ENCODE measurements at regions not wholly inside any gene's neighbourhood (a gene's known extent, or its start where the extent isn't known, plus 50 kb on each side); places are given as distances from the start of the nearest gene placed in this dataset.

- Histone ChIP-seq H3K27ac (ENCODE audit: extremely low read depth, low read depth, low read length) (no peak overlapping the region), H3K36me3 (ENCODE audit: control insufficient read depth in 2 of 2, insufficient read depth in 1 of 2, low read length in 2 of 2) (no peaks in the 10 kb centered on the region), H3K4me3 (ENCODE audit: low read depth, low read length) (no peak overlapping the region), H3K9me3 (ENCODE audit: control insufficient read depth, insufficient read depth, low read depth, low read length) (no peaks in the 10 kb centered on the region), H3K4me1 (ENCODE audit: control insufficient read depth, insufficient read depth, low read length) (no peaks in the 10 kb centered on the region)
- TF ChIP-seq ZNF184 (tag by site-specific recombination; IDR thresholded peaks at IDR 0.05) (no peak), TSHZ1 (tag by site-specific recombination; IDR thresholded peaks at IDR 0.05; ENCODE audit: borderline replicate concordance) (no peak), ZNF768 (tag by site-specific recombination; IDR thresholded peaks at IDR 0.05) (no peak), KLF10 (tag by site-specific recombination; IDR thresholded peaks at IDR 0.05) (no peak), ZNF211 (tag by site-specific recombination; IDR thresholded peaks at IDR 0.05; ENCODE audit: low read depth) (no peak), ZNF610 (tag by site-specific recombination; IDR thresholded peaks at IDR 0.05; ENCODE audit: borderline replicate concordance) (no peak), ZNF114 (tag by site-specific recombination; IDR thresholded peaks at IDR 0.05) (no peak), ZNF169 (tag by site-specific recombination; IDR thresholded peaks at IDR 0.05) (no peak), PRDM4 (tag by site-specific recombination; IDR thresholded peaks at IDR 0.05) (no peak), BCL11A (tag by site-specific recombination; IDR thresholded peaks at IDR 0.05; ENCODE audit: low read depth) (no peak)
- ChIA-PET POLR2A (no interaction called here), CTCF (interaction anchor here (0.6 kb wide), 1 partner anchor 1846 kb away, joined by 3 read pairs; no protein-coding TSS in a partner anchor)
Observed at GRCh38 chr9:118449554-118449953, 745.4 kb downstream of the TLR4 start.

GRCh38 chr9:118455259-118455658 lies 751.1 kb downstream of the TLR4 start:
- ChIA-PET POLR2A (no interaction called here), CTCF (no interaction called here)
- H3K27ac ChIP-seq (ENCODE audit: extremely low read depth, low read depth, low read length), result no peak overlapping the region
- no peaks in the 10 kb centered on the region for H3K9me3 ChIP-seq (ENCODE audit: control insufficient read depth, insufficient read depth, low read depth, low read length)
- H3K4me3 ChIP-seq (ENCODE audit: low read depth, low read length), result no peak overlapping the region
- H3K36me3 ChIP-seq (ENCODE audit: control insufficient read depth in 2 of 2, insufficient read depth in 1 of 2, low read length in 2 of 2), result no peaks in the 10 kb centered on the region
- H3K4me1 ChIP-seq (ENCODE audit: control insufficient read depth, insufficient read depth, low read length), result no peaks in the 10 kb centered on the region
- no peak for TF ChIP-seq ZNF544 (tag by site-specific recombination; IDR thresholded peaks at IDR 0.05)
- TF ChIP-seq ZNF169 (tag by site-specific recombination; IDR thresholded peaks at IDR 0.05), result no peak
- no peak for TF ChIP-seq ZNF292 (tag by site-specific recombination; IDR thresholded peaks at IDR 0.05; ENCODE audit: borderline replicate concordance, low read depth)
- TF ChIP-seq HIC1 (tag by site-specific recombination; IDR thresholded peaks at IDR 0.05), result no peak
- TF ChIP-seq ZFHX2 (tag by site-specific recombination; conservative IDR thresholded peaks at IDR 0.05), result no peak
- no peak for TF ChIP-seq ZXDB (tag by site-specific recombination; IDR thresholded peaks at IDR 0.05)
- TF ChIP-seq ZNF704 (tag by site-specific recombination; IDR thresholded peaks at IDR 0.05), result no peak
- no peak for TF ChIP-seq ZNF366 (tag by site-specific recombination; conservative IDR thresholded peaks at IDR 0.05)
- no peak for TF ChIP-seq ZNF433 (tag by site-specific recombination; IDR thresholded peaks at IDR 0.05; ENCODE audit: low read depth)
- no peak for TF ChIP-seq REPIN1 (tag by site-specific recombination; IDR thresholded peaks at IDR 0.05; ENCODE audit: low read depth)
- TF ChIP-seq TRIM28 (IDR thresholded peaks at IDR 0.05; ENCODE audit: borderline replicate concordance, low read length), result no peak
- TF ChIP-seq ZSCAN5A (tag by site-specific recombination; IDR thresholded peaks at IDR 0.05), result no peak

Measured in HEK293 (cell line).